ENCODE measurements at regions not wholly inside any gene's neighbourhood (a gene's known extent, or its start where the extent isn't known, plus 50 kb on each side); places are given as distances from the start of the nearest gene placed in this dataset.

- CTCF ChIA-PET = interaction anchor here (0.7 kb wide), 1 partner anchor 132 kb away, joined by 3 read pairs; no protein-coding TSS in a partner anchor
- no peak for DNase-seq (ENCODE audit: extremely low spot score)
- no peak for TF ChIP-seq HDGF (IDR thresholded peaks at IDR 0.05; ENCODE audit: borderline replicate concordance)
- no peak for TF ChIP-seq PKNOX1 (IDR thresholded peaks at IDR 0.05)
- TF ChIP-seq TARDBP (IDR thresholded peaks at IDR 0.05) = no peak
- TF ChIP-seq ARNT (IDR thresholded peaks at IDR 0.05) = no peak
- TF ChIP-seq L3MBTL2 (conservative IDR thresholded peaks at IDR 0.05) = no peak
- no peak for TF ChIP-seq SUZ12 (IDR thresholded peaks at IDR 0.05)
- no peak for TF ChIP-seq ELF4 (IDR thresholded peaks at IDR 0.05)
- no peak for TF ChIP-seq FOXA1 (IDR thresholded peaks at IDR 0.05)
- TF ChIP-seq BHLHE40 (IDR thresholded peaks at IDR 0.05; ENCODE audit: borderline replicate concordance) = no peak
- TF ChIP-seq FOXM1 (IDR thresholded peaks at IDR 0.05; ENCODE audit: borderline replicate concordance) = no peak
- no peak for TF ChIP-seq ZNF384 (IDR thresholded peaks at IDR 0.05)
- no peak for TF ChIP-seq CTBP1 (IDR thresholded peaks at IDR 0.05; ENCODE audit: borderline replicate concordance)
- POLR2A ChIA-PET = no interaction called here
Measured at GRCh38 chr13:79915114-79915811, 425.7 kb downstream of the SPRY2 start.

- no peak for DNase-seq (ENCODE audit: extremely low spot score)
Measured at GRCh38 chr13:79913141-79913827, 427.6 kb downstream of the SPRY2 start.

DNA sequence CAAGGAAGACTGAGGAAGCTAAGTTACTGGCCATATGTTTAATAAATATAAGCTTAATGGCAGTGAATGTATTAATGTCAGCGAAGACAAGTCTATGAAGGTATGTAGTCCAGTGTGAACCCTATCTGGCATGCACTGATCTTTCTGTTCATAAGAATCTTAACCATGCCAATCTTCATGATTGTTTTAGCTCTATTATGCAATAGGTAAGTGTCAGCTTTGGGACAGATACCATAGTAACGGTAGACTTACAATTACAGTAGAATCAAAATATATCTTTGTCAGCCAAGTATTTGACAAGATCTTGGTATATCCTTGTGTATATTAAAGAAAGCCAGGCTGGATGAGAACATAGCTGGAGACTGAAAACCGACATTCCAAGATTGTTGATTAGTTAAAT, 428.5 kb downstream of the SPRY2 start:
- ChIA-PET CTCF (interaction anchor here (0.6 to 1.2 kb wide), 2 partner anchors 24 to 1667 kb away, joined by 3 read pairs; no protein-coding TSS in a partner anchor), POLR2A (interaction anchor here (1.0 kb wide), 1 partner anchor 427 kb away, joined by 4 read pairs; no protein-coding TSS in a partner anchor)
- no peak for DNase-seq (ENCODE audit: extremely low spot score)
- TF ChIP-seq L3MBTL2 (conservative IDR thresholded peaks at IDR 0.05) = no peak
- no peak for TF ChIP-seq LEF1 (IDR thresholded peaks at IDR 0.05; ENCODE audit: borderline replicate concordance)
- TF ChIP-seq FOXM1 (IDR thresholded peaks at IDR 0.05; ENCODE audit: borderline replicate concordance) = no peak
- no peak for TF ChIP-seq PKNOX1 (IDR thresholded peaks at IDR 0.05)
- no peak for TF ChIP-seq TARDBP (IDR thresholded peaks at IDR 0.05)
- no peak for TF ChIP-seq NFRKB (IDR thresholded peaks at IDR 0.05)
- no peak for TF ChIP-seq ARNT (IDR thresholded peaks at IDR 0.05)
- no peak for TF ChIP-seq ELF4 (IDR thresholded peaks at IDR 0.05)
- TF ChIP-seq SP1 (IDR thresholded peaks at IDR 0.05) = no peak
- TF ChIP-seq CTBP1 (IDR thresholded peaks at IDR 0.05; ENCODE audit: borderline replicate concordance) = no peak
- no peak for TF ChIP-seq FOXA1 (IDR thresholded peaks at IDR 0.05)
- TF ChIP-seq SUZ12 (IDR thresholded peaks at IDR 0.05) = no peak
- no peak for TF ChIP-seq FOXK2 (IDR thresholded peaks at IDR 0.05)

More at GRCh38 chr13:79913141-79913827, 427.6 kb downstream of the SPRY2 start:
- CTCF ChIA-PET = no interaction called here
- TF ChIP-seq ARNT (IDR thresholded peaks at IDR 0.05) (no peak), SUZ12 (IDR thresholded peaks at IDR 0.05) (no peak), PKNOX1 (IDR thresholded peaks at IDR 0.05) (peak; percentile 34; the same call in 1 of the 2 replicates), CTBP1 (IDR thresholded peaks at IDR 0.05; ENCODE audit: borderline replicate concordance) (peak; percentile 47; the same call in 1 of the 2 replicates)
- POLR2A ChIA-PET = interaction anchor here (1.0 kb wide), 1 partner anchor 426 kb away, joined by 4 read pairs; no protein-coding TSS in a partner anchor

DNA sequence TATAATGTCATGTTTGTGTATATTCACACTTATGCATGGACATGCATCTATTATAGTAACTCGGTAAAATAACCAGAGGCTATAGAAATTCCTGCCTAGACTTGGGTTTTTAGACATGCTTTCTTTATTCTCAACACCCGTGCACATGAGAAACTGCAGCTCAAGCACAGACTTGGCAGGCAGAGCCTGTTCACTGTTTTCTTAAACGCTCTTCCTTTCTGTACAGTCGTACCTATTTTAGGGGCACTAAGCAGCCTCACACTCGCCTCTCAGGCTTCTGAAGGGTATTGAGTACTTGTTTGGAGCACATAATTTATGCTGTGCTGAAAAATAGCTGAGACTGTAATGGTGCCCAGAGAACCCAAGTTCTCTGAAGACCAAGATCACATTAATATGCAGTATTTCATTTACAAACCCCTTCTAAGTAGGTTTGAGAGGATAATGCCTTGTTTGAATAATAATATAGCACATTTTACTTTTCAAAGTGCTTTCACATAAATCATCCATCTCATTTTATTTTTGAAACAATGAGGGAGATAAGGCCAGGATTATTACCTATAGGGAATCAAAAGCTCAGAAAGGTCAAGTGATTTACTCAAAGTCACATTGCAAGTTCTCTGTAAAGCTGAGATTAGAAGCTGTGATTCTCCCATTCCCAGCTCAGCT, 429.9 kb downstream of the SPRY2 start:
- CTCF ChIA-PET = interaction anchor here (0.6 to 0.8 kb wide), 3 partner anchors 64 to 176 kb away, joined by 3 to 4 read pairs (median 3); no protein-coding TSS in a partner anchor
- POLR2A ChIA-PET = no interaction called here
- no peak for DNase-seq (ENCODE audit: extremely low spot score)

More for the DNA sequence above, 429.9 kb downstream of the SPRY2 start:
- no peak for TF ChIP-seq PKNOX1 (IDR thresholded peaks at IDR 0.05)
- TF ChIP-seq LEF1 (IDR thresholded peaks at IDR 0.05; ENCODE audit: borderline replicate concordance) = no peak
- TF ChIP-seq L3MBTL2 (conservative IDR thresholded peaks at IDR 0.05) = no peak
- no peak for TF ChIP-seq FOXA1 (IDR thresholded peaks at IDR 0.05)
- no peak for TF ChIP-seq TARDBP (IDR thresholded peaks at IDR 0.05)
- TF ChIP-seq ARNT (IDR thresholded peaks at IDR 0.05) = no peak
- TF ChIP-seq ELF4 (IDR thresholded peaks at IDR 0.05) = no peak
- no peak for TF ChIP-seq FOXM1 (IDR thresholded peaks at IDR 0.05; ENCODE audit: borderline replicate concordance)
- TF ChIP-seq FOXK2 (IDR thresholded peaks at IDR 0.05) = no peak
- TF ChIP-seq ZNF384 (IDR thresholded peaks at IDR 0.05) = no peak
- no peak for TF ChIP-seq HDGF (IDR thresholded peaks at IDR 0.05; ENCODE audit: borderline replicate concordance)
- no peak for TF ChIP-seq BHLHE40 (IDR thresholded peaks at IDR 0.05; ENCODE audit: borderline replicate concordance)
- TF ChIP-seq NFRKB (IDR thresholded peaks at IDR 0.05) = no peak
- no peak for TF ChIP-seq SP1 (IDR thresholded peaks at IDR 0.05)
- TF ChIP-seq SUZ12 (IDR thresholded peaks at IDR 0.05) = no peak
- no peak for TF ChIP-seq CTBP1 (IDR thresholded peaks at IDR 0.05; ENCODE audit: borderline replicate concordance)
